K562 (cell line): ENCODE measurements at regions not wholly inside any gene's neighbourhood (a gene's known extent, or its start where the extent isn't known, plus 50 kb on each side); places are given as distances from the start of the nearest gene placed in this dataset.

ENCODE experiments used
- ATAC-seq: fragments of 200-7000 bp; cut with Tn5 transposase; 3 replicates; pipeline ENCODE4 v1.9.1; 2020; ENCODE audit warnings: moderate library complexity
- BruUV-seq: library from RNA; stranded (reverse); fragments of 400-500 nt; replicated peaks from 2 replicates; lab custom pipeline; 2021; lab: Mats Ljungman, UMichigan
- CTCF ChIA-PET: fragments of 300-600 bp; formaldehyde crosslinking; extraction: SDS; loops from one replicate; lab custom pipeline; 2021; ENCODE audit warnings: low intra/inter-chr PET ratio; lab: Yijun Ruan, JAX
- POLR2A ChIA-PET: fragments of 300-600, 350-650 bp; sonication (Branson Sonifier 250); formaldehyde crosslinking; extraction: SDS; loops from one replicate; lab custom pipeline; 2021; ENCODE audit warnings: antibody characterized with exemption, inconsistent platforms; lab: Yijun Ruan, JAX
- DNase-seq, 4 experiments: peaks; one replicate each; pipeline versions ENCODE4 v3.0.0 to v3.0.0-alpha.2; 2011 to 2018; ENCODE audit warnings: low spot score in 3 of 4, mixed read lengths in 3 of 4; ENCODE audit errors: extremely low read depth in 1 of 4
- FAIRE-seq: peaks from 2 replicates; lab custom pipeline; 2011; peaks lifted over from hg19 to GRCh38; lab: Jason Lieb, UNC
- H2AFZ ChIP-seq: 2 replicates; pipeline ENCODE4 v1.6.0; 2011; ENCODE audit warnings: low read depth, low read length, control low read depth, inconsistent platforms
- H3K27ac ChIP-seq: fragments of 200-600 bp; 3 replicates; pipeline ENCODE4 v1.8.0; 2011; ENCODE audit warnings: low read depth, mild to moderate bottlenecking, control low read depth, inconsistent platforms, low read length, moderate library complexity, mixed read lengths; ENCODE audit errors: extremely low read depth
- H3K27me3 ChIP-seq, 2 experiments: fragments of 300-600 bp in 1 of 2; 2 replicates in 1 of 2; 3 replicates in 1 of 2; pipeline versions ENCODE4 v1.6.0 to v1.8.0; 2011; ENCODE audit warnings: inconsistent platforms in 2 of 2, low read length in 2 of 2, mild to moderate bottlenecking in 1 of 2, mixed read lengths in 1 of 2, moderate library complexity in 1 of 2; ENCODE audit not compliant: control insufficient read depth in 2 of 2, insufficient read depth in 2 of 2
- H3K36me3 ChIP-seq: fragments of 300-600 bp; 3 replicates; pipeline ENCODE4 v1.8.0; 2011; ENCODE audit warnings: mild to moderate bottlenecking, low read length, inconsistent platforms; ENCODE audit not compliant: control insufficient read depth, insufficient read depth
- H3K4me1 ChIP-seq, 2 experiments: fragments of 200-600 bp in 1 of 2; replicated peaks in 1 of 2; 2 replicates in 1 of 2; 3 replicates in 1 of 2; pipeline versions ENCODE4 v1.5.1 to v1.8.0; 2011; ENCODE audit warnings: inconsistent platforms in 2 of 2, low read length in 2 of 2, mild to moderate bottlenecking in 1 of 2, mixed read lengths in 1 of 2, moderate library complexity in 1 of 2; ENCODE audit not compliant: control insufficient read depth in 2 of 2, insufficient read depth in 2 of 2
- H3K4me2 ChIP-seq: 2 replicates; pipeline ENCODE4 v1.6.1; 2011; ENCODE audit warnings: low read length, control low read depth, inconsistent platforms, mixed read lengths; ENCODE audit not compliant: insufficient read depth
- H3K4me3 ChIP-seq: fragments of 200-600 bp; sonication (generic), shearing (Covaris generic); 2 replicates; pipeline ENCODE4 v1.5.1; 2016; ENCODE audit warnings: control low read depth, inconsistent platforms
- H3K79me2 ChIP-seq: fragments of 200-600 bp; 3 replicates; pipeline ENCODE4 v1.8.0; 2011; ENCODE audit warnings: low read length, inconsistent platforms; ENCODE audit not compliant: control insufficient read depth, insufficient read depth
- H3K9ac ChIP-seq, 2 experiments: 2 replicates each; pipeline versions ENCODE4 v1.6.0 to v1.6.1; 2011; ENCODE audit warnings: low read depth in 2 of 2, low read length in 2 of 2, control low read depth in 1 of 2, inconsistent platforms in 1 of 2, mild to moderate bottlenecking in 1 of 2, mixed read lengths in 1 of 2; ENCODE audit not compliant: insufficient read depth in 1 of 2
- H3K9me1 ChIP-seq: one replicate; pipeline ENCODE4 v1.6.0; 2011; ENCODE audit warnings: inconsistent platforms, mild to moderate bottlenecking, low read length, moderate library complexity; ENCODE audit not compliant: control insufficient read depth, insufficient read depth
- H3K9me3 ChIP-seq: replicated peaks from 2 replicates; pipeline ENCODE4 v1.5.1; 2011; ENCODE audit warnings: low read depth, low read length, inconsistent platforms; ENCODE audit not compliant: control insufficient read depth, insufficient read depth
- H4K20me1 ChIP-seq: replicated peaks from 2 replicates; pipeline ENCODE4 v1.6.1; 2011; ENCODE audit warnings: low read length, inconsistent platforms, mixed read lengths; ENCODE audit not compliant: control insufficient read depth, insufficient read depth
- GABPB2 ChIP-seq: fragments of 250-450 bp; sonication (Bioruptor Pico); conservative IDR thresholded peaks from 2 replicates; pipeline ENCODE4 v1.5.1; 2021; ENCODE audit warnings: mild to moderate bottlenecking
- HDAC1 ChIP-seq, 2 experiments: fragments of 450-650 bp; IDR thresholded peaks; 2 replicates each; pipeline ENCODE4 v1.6.1; 2016 to 2017; ENCODE audit warnings: inconsistent platforms in 1 of 2, mild to moderate bottlenecking in 1 of 2, moderate library complexity in 1 of 2
- MED1 ChIP-seq: sonication (generic); formaldehyde crosslinking; IDR thresholded peaks from 2 replicates; pipeline ENCODE4 v1.8.1; 2023; ENCODE audit warnings: missing genetic modification reagents, borderline replicate concordance
- MEIS2 ChIP-seq: fragments of 450-650 bp; IDR thresholded peaks from 2 replicates; pipeline ENCODE4 v1.6.1; 2014; ENCODE audit warnings: mild to moderate bottlenecking; ENCODE audit not compliant: partially characterized antibody
- MTA2 ChIP-seq: fragments of 450-650 bp; IDR thresholded peaks from 2 replicates; pipeline ENCODE4 v1.6.1; 2016; ENCODE audit warnings: low read depth
- NFE2L1 ChIP-seq: fragments of 450-650 bp; IDR thresholded peaks from 2 replicates; pipeline ENCODE4 v1.6.1; 2016; ENCODE audit warnings: missing genetic modification characterization, low read depth, mild to moderate bottlenecking, missing compliant biosample characterization, moderate library complexity, borderline replicate concordance
- RAD21 ChIP-seq, 2 experiments: fragments of 250-450 bp in 1 of 2; fragments of 450-650 bp in 1 of 2; sonication (Bioruptor Pico) in 1 of 2; formaldehyde crosslinking in 1 of 2; IDR thresholded peaks in 1 of 2; conservative IDR thresholded peaks in 1 of 2; 2 replicates each; pipeline versions ENCODE4 v1.4.0 to v1.8.0; 2020 to 2022; ENCODE audit warnings: mild to moderate bottlenecking in 2 of 2, moderate library complexity in 1 of 2
- SIX5 ChIP-seq, 2 experiments: IDR thresholded peaks; 2 replicates each; pipeline ENCODE4 v1.6.1; 2011; ENCODE audit warnings: low read length in 2 of 2, borderline replicate concordance in 1 of 2, low read depth in 1 of 2, mild to moderate bottlenecking in 1 of 2, moderate library complexity in 1 of 2; ENCODE audit not compliant: insufficient read depth in 1 of 2
- SREBF2 ChIP-seq: sonication (generic); formaldehyde crosslinking; IDR thresholded peaks from 2 replicates; pipeline ENCODE4 v1.4.0; 2020; ENCODE audit warnings: mild to moderate bottlenecking, missing genetic modification reagents
- TCF7L2 ChIP-seq: fragments of 150-350 bp; IDR thresholded peaks from 2 replicates; pipeline ENCODE4 v1.6.1; 2016; ENCODE audit warnings: low read depth, mild to moderate bottlenecking, low read length, moderate library complexity
- ZC3H8 ChIP-seq: fragments of 450-650 bp; IDR thresholded peaks from 2 replicates; pipeline ENCODE4 v1.6.1; 2017
- ZKSCAN3 ChIP-seq: fragments of 250-450 bp; sonication (Bioruptor Pico); IDR thresholded peaks from 2 replicates; pipeline ENCODE4 v1.4.0; 2020
- ZNF146 ChIP-seq: IDR thresholded peaks from one replicate; pipeline ENCODE4 v1.6.1; 2018; ENCODE audit warnings: missing compliant biosample characterization; ENCODE audit not compliant: unreplicated experiment
- ZNF232 ChIP-seq: sonication (generic); formaldehyde crosslinking; IDR thresholded peaks from 2 replicates; pipeline ENCODE4 v1.8.0; 2022; ENCODE audit warnings: mild to moderate bottlenecking, missing genetic modification reagents
- ZNF280B ChIP-seq: fragments of 250-450 bp; sonication (Bioruptor Pico); IDR thresholded peaks from 2 replicates; pipeline ENCODE4 v1.5.1; 2021; ENCODE audit warnings: mild to moderate bottlenecking
- ZNF551 ChIP-seq: fragments of 250-450 bp; sonication (Bioruptor Pico); IDR thresholded peaks from 2 replicates; pipeline ENCODE4 v1.5.0; 2021; ENCODE audit warnings: mild to moderate bottlenecking, moderate library complexity
- ZNF586 ChIP-seq: fragments of 450-650 bp; formaldehyde crosslinking; conservative IDR thresholded peaks from 2 replicates; pipeline ENCODE4 v1.4.0; 2020; ENCODE audit warnings: mild to moderate bottlenecking, moderate library complexity
- WGBS: fragments of 100-300 bp; shearing (Covaris generic); methylation state at CpG from one replicate; pipeline ENCODE4 v1.1.6; 2016; ENCODE audit warnings: low coverage, mixed read lengths; ENCODE audit not compliant: insufficient coverage; ENCODE audit errors: missing lambda C conversion rate; 5-methylcytosine and 5-hydroxymethylcytosine counted together
- in situ Hi-C: fragments of 300-500 bp; cut with MboI; formaldehyde crosslinking; loops from 4 replicates; pipeline ENCODE4 v1.15.0; 2018; ENCODE audit warnings: inconsistent platforms, mixed read lengths
- intact Hi-C: fragments of 100-400 bp; cut with micrococcal nuclease; formaldehyde crosslinking; loops from 2 replicates; pipeline ENCODE4 v1.14.2; 2022
- TF ChIP-seq, protein P1 (sequence below): fragments of 450-650 bp; IDR thresholded peaks from 2 replicates; pipeline ENCODE4 v1.6.1; 2014; ENCODE audit warnings: low read depth, mild to moderate bottlenecking, moderate library complexity, borderline replicate concordance
- TF ChIP-seq, protein P2 (sequence below): fragments of 250-450 bp; sonication (Bioruptor Pico); IDR thresholded peaks from 2 replicates; pipeline ENCODE4 v1.8.0; 2022; ENCODE audit warnings: inconsistent platforms

DNA sequence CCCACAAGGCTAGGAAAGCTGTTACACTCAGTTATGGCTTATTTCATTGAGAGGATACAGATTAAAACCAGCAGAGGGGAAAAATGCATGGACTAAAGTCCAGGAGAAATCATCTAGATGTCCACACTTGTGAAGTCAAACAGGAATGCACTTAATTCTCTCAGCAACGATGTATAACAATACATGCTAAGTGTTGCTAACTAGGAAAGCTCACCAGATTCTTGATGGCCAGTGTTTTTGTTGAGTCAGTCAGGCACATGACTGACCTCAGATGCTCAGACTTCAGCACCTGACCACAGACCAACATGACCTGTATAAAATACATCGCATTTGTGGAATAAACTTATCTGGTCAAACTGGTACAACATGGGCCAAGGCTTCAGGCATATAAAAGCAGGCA lies 470.2 kb upstream of the PRR20A start (continued):
- TF ChIP-seq, protein P1, sequence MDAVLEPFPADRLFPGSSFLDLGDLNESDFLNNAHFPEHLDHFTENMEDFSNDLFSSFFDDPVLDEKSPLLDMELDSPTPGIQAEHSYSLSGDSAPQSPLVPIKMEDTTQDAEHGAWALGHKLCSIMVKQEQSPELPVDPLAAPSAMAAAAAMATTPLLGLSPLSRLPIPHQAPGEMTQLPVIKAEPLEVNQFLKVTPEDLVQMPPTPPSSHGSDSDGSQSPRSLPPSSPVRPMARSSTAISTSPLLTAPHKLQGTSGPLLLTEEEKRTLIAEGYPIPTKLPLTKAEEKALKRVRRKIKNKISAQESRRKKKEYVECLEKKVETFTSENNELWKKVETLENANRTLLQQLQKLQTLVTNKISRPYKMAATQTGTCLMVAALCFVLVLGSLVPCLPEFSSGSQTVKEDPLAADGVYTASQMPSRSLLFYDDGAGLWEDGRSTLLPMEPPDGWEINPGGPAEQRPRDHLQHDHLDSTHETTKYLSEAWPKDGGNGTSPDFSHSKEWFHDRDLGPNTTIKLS: no peak
- TF ChIP-seq GABPB2 (CRISPR knock-in tag) (no peak), NFE2L1 (tag) (no peak), ZNF232 (no peak), ZNF146 (no peak)

GRCh38 chr13:56681404-56681803 lies 459.3 kb upstream of the PRR20A start:
- ATAC-seq (no peak), FAIRE-seq (no peak), DNase-seq (no peak)
- Histone ChIP-seq H3K4me3 (no peak overlapping the region), H3K4me2 (no peak overlapping the region), H3K9me3 (no peaks in the 10 kb centered on the region), H3K27ac (no peak overlapping the region), H3K4me1 (no peaks in the 10 kb centered on the region), H3K79me2 (no peaks in the 10 kb centered on the region), H3K9me1 (no peaks in the 10 kb centered on the region), H2AFZ (no peak overlapping the region), H4K20me1 (no peaks in the 10 kb centered on the region), H3K9ac (no peak overlapping the region), H3K27me3 (no peaks in the 10 kb centered on the region), H3K36me3 (no peaks in the 10 kb centered on the region)
- in situ Hi-C loops (no loop called here), intact Hi-C loops (no loop called here)
- WGBS: 9% methylated on average over 1 of the region's 1 CpG
- BruUV-seq: no TSS peak
- CTCF ChIA-PET: no interaction called here
- POLR2A ChIA-PET: no interaction called here
- TF ChIP-seq ZKSCAN3 (CRISPR knock-in tag): no peak
- no peak for TF ChIP-seq ZNF586 (CRISPR knock-in tag)
- no peak for TF ChIP-seq TCF7L2
- TF ChIP-seq MEIS2: no peak
- TF ChIP-seq ZC3H8: no peak
- TF ChIP-seq ZNF551 (CRISPR knock-in tag): no peak
- no peak for TF ChIP-seq SREBF2 (CRISPR knock-in tag)
- no peak for TF ChIP-seq HDAC1 (IDR thresholded peaks at IDR 0.05)
- TF ChIP-seq RAD21 (CRISPR knock-in tag; conservative IDR thresholded peaks at IDR 0.05 in 1 of 2, IDR thresholded peaks at IDR 0.05 in 1 of 2): no peak
- TF ChIP-seq, protein P2, sequence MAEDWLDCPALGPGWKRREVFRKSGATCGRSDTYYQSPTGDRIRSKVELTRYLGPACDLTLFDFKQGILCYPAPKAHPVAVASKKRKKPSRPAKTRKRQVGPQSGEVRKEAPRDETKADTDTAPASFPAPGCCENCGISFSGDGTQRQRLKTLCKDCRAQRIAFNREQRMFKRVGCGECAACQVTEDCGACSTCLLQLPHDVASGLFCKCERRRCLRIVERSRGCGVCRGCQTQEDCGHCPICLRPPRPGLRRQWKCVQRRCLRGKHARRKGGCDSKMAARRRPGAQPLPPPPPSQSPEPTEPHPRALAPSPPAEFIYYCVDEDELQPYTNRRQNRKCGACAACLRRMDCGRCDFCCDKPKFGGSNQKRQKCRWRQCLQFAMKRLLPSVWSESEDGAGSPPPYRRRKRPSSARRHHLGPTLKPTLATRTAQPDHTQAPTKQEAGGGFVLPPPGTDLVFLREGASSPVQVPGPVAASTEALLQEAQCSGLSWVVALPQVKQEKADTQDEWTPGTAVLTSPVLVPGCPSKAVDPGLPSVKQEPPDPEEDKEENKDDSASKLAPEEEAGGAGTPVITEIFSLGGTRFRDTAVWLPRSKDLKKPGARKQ (CRISPR knock-in tag): no peak
- no peak for TF ChIP-seq MTA2
- TF ChIP-seq MED1 (CRISPR knock-in tag): no peak
- no peak for TF ChIP-seq SIX5 (IDR thresholded peaks at IDR 0.05; ENCODE audit: borderline replicate concordance in 1 of 2, insufficient read depth in 1 of 2, low read depth in 1 of 2, low read length in 2 of 2)
- no peak for TF ChIP-seq ZNF280B (CRISPR knock-in tag)
